Dermis microvascular lymphatic vessel endothelial cell (primary cell): ENCODE measurements at regions not wholly inside any gene's neighbourhood (a gene's known extent, or its start where the extent isn't known, plus 50 kb on each side); places are given as distances from the start of the nearest gene placed in this dataset.
"Not testable (repeated sequence)": the region's sequence is repeated elsewhere in the genome, so short reads cannot be mapped to it uniquely, and the experiment has no call there.

Experiments
- DNase-seq, 2 donors: peaks; one replicate each; pipeline versions ENCODE4 v3.0.0 to v3.0.0-alpha.2; 2010; ENCODE audit warnings: low read depth in 2 of 2

GRCh38 chr2:122011493-122012270 lies 256.2 kb downstream of the TSN start:
- no peak for DNase-seq

GRCh38 chr2:122018736-122019135 lies 263.3 kb downstream of the TSN start:
- DNase-seq: no peak

- DNase-seq: no peak
These were observed 264.3 kb downstream of the TSN start for GRCh38 chr2:122019724-122020123.

- no peak for DNase-seq
These were observed 264.9 kb downstream of the TSN start for GRCh38 chr2:122020377-122020776.

GRCh38 chr2:122021941-122022340 lies 266.5 kb downstream of the TSN start:
- no peak for DNase-seq

GRCh38 chr2:122022531-122022930 lies 267.1 kb downstream of the TSN start:
- DNase-seq: no peak

GRCh38 chr2:122023059-122023864 lies 267.8 kb downstream of the TSN start:
- DNase-seq: no peak

GRCh38 chr2:122027510-122028217 lies 272.2 kb downstream of the TSN start:
- DNase-seq: no peak

GRCh38 chr2:122028371-122029100 lies 273.1 kb downstream of the TSN start:
- no peak for DNase-seq

GRCh38 chr2:122029456-122029855 lies 274.0 kb downstream of the TSN start:
- no peak for DNase-seq

GRCh38 chr2:122029945-122030344 lies 274.5 kb downstream of the TSN start:
- no peak for DNase-seq

- no peak for DNase-seq
These were observed 276.3 kb downstream of the TSN start for GRCh38 chr2:122031544-122032263.

GRCh38 chr2:122032264-122032645 lies 276.8 kb downstream of the TSN start:
- no peak for DNase-seq

GRCh38 chr2:122033778-122034177 lies 278.3 kb downstream of the TSN start:
- DNase-seq: no peak

GRCh38 chr2:122034344-122034743 lies 278.9 kb downstream of the TSN start:
- no peak for DNase-seq

GRCh38 chr2:122034777-122035176 lies 279.3 kb downstream of the TSN start:
- no peak for DNase-seq

GRCh38 chr2:122038816-122039215 lies 283.4 kb downstream of the TSN start:
- not testable (repeated sequence) for DNase-seq

- no peak for DNase-seq
These were observed 286.0 kb downstream of the TSN start for GRCh38 chr2:122041455-122041854.

GRCh38 chr2:122051659-122052058 lies 296.2 kb downstream of the TSN start:
- not testable (repeated sequence) for DNase-seq

GRCh38 chr2:122055521-122055931 lies 300.1 kb downstream of the TSN start:
- no peak for DNase-seq

GRCh38 chr2:122056853-122057252 lies 301.4 kb downstream of the TSN start:
- no peak for DNase-seq
